Duodenal mucosa (tissue), 2 donors: ENCODE measurements at regions not wholly inside any gene's neighbourhood (a gene's known extent, or its start where the extent isn't known, plus 50 kb on each side); places are given as distances from the start of the nearest gene placed in this dataset.

Experiments
- H3K27ac ChIP-seq: one replicate; pipeline ENCODE4 v1.7.0; 2013; ENCODE audit warnings: low read depth, low read length
- H3K27me3 ChIP-seq, 2 donors: one replicate each; pipeline ENCODE4 v1.7.0; 2013; ENCODE audit warnings: low read length in 2 of 2, control low read depth in 1 of 2; ENCODE audit not compliant: insufficient read depth in 2 of 2, control insufficient read depth in 1 of 2
- H3K36me3 ChIP-seq, 2 donors: one replicate each; pipeline ENCODE4 v1.7.0; 2013; ENCODE audit warnings: low read length in 2 of 2, control low read depth in 1 of 2; ENCODE audit not compliant: insufficient read depth in 2 of 2, control insufficient read depth in 1 of 2
- H3K4me1 ChIP-seq, 2 donors: one replicate each; pipeline ENCODE4 v1.7.0; 2013; ENCODE audit warnings: low read length in 2 of 2, control low read depth in 1 of 2; ENCODE audit not compliant: insufficient read depth in 2 of 2, control insufficient read depth in 1 of 2
- H3K4me3 ChIP-seq, 2 donors: one replicate each; pipeline ENCODE4 v1.7.0; 2013; ENCODE audit warnings: low read length in 2 of 2, low read depth in 1 of 2
- H3K9ac ChIP-seq, 2 donors: one replicate each; pipeline ENCODE4 v1.7.0; 2013; ENCODE audit warnings: low read length in 2 of 2, low read depth in 1 of 2
- H3K9me3 ChIP-seq, 2 donors: one replicate each; pipeline ENCODE4 v1.7.0; 2013; ENCODE audit warnings: low read length in 2 of 2, control low read depth in 1 of 2; ENCODE audit not compliant: control insufficient read depth in 1 of 2

GRCh38 chr4:96112631-96113030 is 272.7 kb downstream of the PDHA2 start:
- Histone ChIP-seq H3K27ac (no peak overlapping the region), H3K9ac (no peak overlapping the region), H3K9me3 (peaks cover 0 to 3% of the 10 kb centered on the region in 2 donors), H3K4me1 (no peaks in the 10 kb centered on the region), H3K36me3 (no peaks in the 10 kb centered on the region), H3K27me3 (no peaks in the 10 kb centered on the region), H3K4me3 (no peak overlapping the region)

- Histone ChIP-seq H3K36me3 (no peaks in the 10 kb centered on the region), H3K27ac (no peak overlapping the region), H3K9me3 (no peaks in the 10 kb centered on the region), H3K4me1 (no peaks in the 10 kb centered on the region), H3K27me3 (no peaks in the 10 kb centered on the region), H3K9ac (no peak overlapping the region), H3K4me3 (no peak overlapping the region)
These were observed 280.3 kb downstream of the PDHA2 start for GRCh38 chr4:96120206-96120605.

- Histone ChIP-seq H3K36me3 (no peaks in the 10 kb centered on the region), H3K27ac (no peak overlapping the region), H3K9ac (no peak overlapping the region), H3K9me3 (no peaks in the 10 kb centered on the region), H3K27me3 (no peaks in the 10 kb centered on the region), H3K4me3 (no peak overlapping the region), H3K4me1 (no peaks in the 10 kb centered on the region)
These were observed 286.3 kb downstream of the PDHA2 start for GRCh38 chr4:96126227-96126626.

- Histone ChIP-seq H3K9ac (no peak overlapping the region), H3K36me3 (no peaks in the 10 kb centered on the region), H3K9me3 (no peaks in the 10 kb centered on the region), H3K4me3 (no peak overlapping the region), H3K4me1 (no peaks in the 10 kb centered on the region), H3K27ac (no peak overlapping the region), H3K27me3 (no peaks in the 10 kb centered on the region)
These were observed 291.3 kb downstream of the PDHA2 start for GRCh38 chr4:96131186-96131585.

GRCh38 chr4:96134806-96135205 is 294.9 kb downstream of the PDHA2 start:
- H3K9me3 ChIP-seq: no peaks in the 10 kb centered on the region
- no peak overlapping the region for H3K4me3 ChIP-seq
- H3K4me1 ChIP-seq: no peaks in the 10 kb centered on the region
- H3K27ac ChIP-seq: no peak overlapping the region
- H3K9ac ChIP-seq: no peak overlapping the region
- no peaks in the 10 kb centered on the region for H3K27me3 ChIP-seq
- no peaks in the 10 kb centered on the region for H3K36me3 ChIP-seq

- H3K9ac ChIP-seq: no peak overlapping the region
- H3K9me3 ChIP-seq: no peaks in the 10 kb centered on the region
- no peaks in the 10 kb centered on the region for H3K36me3 ChIP-seq
- no peak overlapping the region for H3K4me3 ChIP-seq
- no peaks in the 10 kb centered on the region for H3K4me1 ChIP-seq
- H3K27ac ChIP-seq: no peak overlapping the region
- H3K27me3 ChIP-seq: no peaks in the 10 kb centered on the region
These were observed 296.2 kb downstream of the PDHA2 start for GRCh38 chr4:96136056-96136455.

GRCh38 chr4:96139251-96139929 is 299.5 kb downstream of the PDHA2 start:
- Histone ChIP-seq H3K36me3 (no peaks in the 10 kb centered on the region), H3K27ac (no peak overlapping the region), H3K4me3 (no peak overlapping the region), H3K4me1 (no peaks in the 10 kb centered on the region), H3K9ac (no peak overlapping the region), H3K27me3 (no peaks in the 10 kb centered on the region), H3K9me3 (no peaks in the 10 kb centered on the region)

GRCh38 chr4:96145601-96146000 is 305.7 kb downstream of the PDHA2 start:
- H3K9ac ChIP-seq: no peak overlapping the region

GRCh38 chr4:96146686-96147085 is 306.8 kb downstream of the PDHA2 start:
- Histone ChIP-seq H3K4me3 (no peak overlapping the region), H3K4me1 (no peaks in the 10 kb centered on the region)

More at GRCh38 chr4:96145601-96146000, 305.7 kb downstream of the PDHA2 start:
- Histone ChIP-seq H3K9me3 (no peaks in the 10 kb centered on the region), H3K4me1 (no peaks in the 10 kb centered on the region), H3K4me3 (no peak overlapping the region), H3K27ac (no peak overlapping the region), H3K27me3 (no peaks in the 10 kb centered on the region), H3K36me3 (no peaks in the 10 kb centered on the region)

GRCh38 chr4:96149894-96150293 is 310.0 kb downstream of the PDHA2 start:
- no peak overlapping the region for H3K27ac ChIP-seq
- H3K36me3 ChIP-seq: no peaks in the 10 kb centered on the region
- no peaks in the 10 kb centered on the region for H3K4me1 ChIP-seq
- no peaks in the 10 kb centered on the region for H3K9me3 ChIP-seq
- H3K27me3 ChIP-seq: no peaks in the 10 kb centered on the region
- no peak overlapping the region for H3K9ac ChIP-seq
- H3K4me3 ChIP-seq: no peak overlapping the region

More at GRCh38 chr4:96146686-96147085, 306.8 kb downstream of the PDHA2 start:
- Histone ChIP-seq H3K27me3 (no peaks in the 10 kb centered on the region), H3K9me3 (no peaks in the 10 kb centered on the region), H3K36me3 (no peaks in the 10 kb centered on the region), H3K9ac (no peak overlapping the region), H3K27ac (no peak overlapping the region)
